GM21381 (cell line): ENCODE measurements at regions not wholly inside any gene's neighbourhood (a gene's known extent, or its start where the extent isn't known, plus 50 kb on each side); places are given as distances from the start of the nearest gene placed in this dataset.
A peak's percentile ranks its signal among the peaks of the same experiment; 100 is the strongest.
"Not testable (repeated sequence)": the region's sequence is repeated elsewhere in the genome, so short reads cannot be mapped to it uniquely, and the experiment has no call there.

ENCODE experiments used
- ATAC-seq: cut with Tn5 transposase; IDR thresholded peaks from one replicate; pipeline ENCODE4 v1.9.1; 2021; ENCODE audit warnings: mild to moderate bottlenecking, moderate library complexity; ENCODE audit not compliant: unreplicated experiment

DNA sequence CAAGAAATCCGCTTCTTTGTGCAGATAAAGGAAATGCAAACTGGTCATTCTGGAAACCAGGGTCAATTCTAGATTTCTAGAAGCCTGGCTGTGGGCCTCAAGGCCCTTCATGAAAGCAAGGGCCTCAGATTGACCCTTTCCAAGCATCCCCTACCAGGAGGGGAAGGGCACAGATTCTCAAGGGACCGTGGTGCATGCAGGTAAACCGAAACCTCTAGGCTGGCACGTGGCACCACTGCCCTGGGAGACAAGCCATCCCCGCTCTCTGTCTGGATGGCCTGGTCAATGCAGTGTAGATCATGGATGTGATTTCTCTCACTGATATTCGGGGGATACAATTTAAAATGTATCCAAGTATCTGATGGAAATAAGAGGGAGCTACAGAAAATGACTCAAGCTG lies 69.4 kb downstream of the TOMM20 start:
- ATAC-seq = no peak

- no peak for ATAC-seq
Observed at GRCh38 chr1:235058695-235059094, 69.9 kb downstream of the TOMM20 start.

DNA sequence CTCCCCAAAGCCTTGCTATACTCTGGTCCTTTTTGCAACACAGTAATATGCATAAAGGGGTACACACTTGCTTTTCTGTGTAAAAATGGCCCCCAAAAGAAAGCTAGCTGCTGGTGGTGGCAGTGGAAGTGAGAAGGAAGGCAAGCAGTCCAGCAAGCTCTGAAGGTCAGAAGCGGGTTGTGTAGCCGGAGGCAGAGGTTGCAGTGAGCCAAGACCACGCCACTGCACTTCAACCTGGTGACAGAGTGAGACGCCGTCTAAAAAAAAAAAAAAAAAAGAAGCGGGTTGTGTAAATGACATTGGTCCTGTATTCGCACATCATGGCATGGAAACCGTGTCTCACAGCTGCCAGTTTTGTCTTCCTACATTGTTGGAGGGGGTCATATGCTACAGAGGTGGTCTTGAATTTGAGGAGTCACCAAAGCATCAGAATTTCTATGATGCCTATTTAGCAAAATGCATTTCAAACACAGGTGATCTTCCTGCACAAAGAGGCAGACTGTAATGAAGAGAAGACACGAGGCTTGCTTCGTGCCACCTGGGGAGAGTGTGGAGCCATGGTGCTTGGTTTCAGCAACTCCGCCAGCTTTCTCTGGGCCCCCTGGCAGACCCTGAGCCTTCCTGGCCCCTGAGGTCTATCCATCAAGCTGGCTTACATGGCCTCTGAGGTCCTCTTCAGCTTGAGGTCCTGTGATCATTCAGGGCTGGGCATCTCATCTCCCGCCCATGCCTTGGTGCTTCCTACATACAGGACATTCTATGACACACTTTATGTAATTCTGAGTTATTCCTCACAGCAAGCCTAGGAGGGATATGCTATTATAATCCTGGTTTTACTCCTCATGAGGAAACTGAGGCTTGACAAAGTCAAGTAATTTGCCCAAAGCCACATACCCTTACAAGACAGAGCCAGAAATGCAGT lies 71.0 kb downstream of the TOMM20 start:
- ATAC-seq = no peak

DNA sequence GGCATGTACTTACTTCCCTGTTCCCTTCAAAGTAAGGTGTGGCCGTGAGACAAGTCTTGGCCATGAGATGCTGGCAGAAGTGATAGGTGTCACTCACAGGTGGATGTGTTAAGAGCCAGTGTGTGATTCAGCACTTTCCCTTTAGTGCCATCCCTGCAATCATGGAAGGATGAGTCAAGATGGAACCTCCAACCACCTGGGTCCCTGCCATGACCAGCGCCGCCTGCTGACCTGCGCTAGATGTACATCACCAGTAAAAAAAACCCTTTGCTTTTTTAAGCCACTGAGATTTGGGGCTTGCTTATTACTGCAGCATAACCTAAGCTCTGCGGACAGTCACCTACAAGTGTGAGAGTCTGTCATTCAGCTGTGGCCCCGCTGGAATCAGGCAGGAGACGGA lies 71.7 kb downstream of the TOMM20 start:
- no peak for ATAC-seq

GRCh38 chr1:235054936-235055335 lies 73.7 kb downstream of the TOMM20 start:
- no peak for ATAC-seq

GRCh38 chr1:235054466-235054865 lies 74.2 kb downstream of the TOMM20 start:
- ATAC-seq = no peak

GRCh38 chr1:235052067-235053008 lies 76.3 kb downstream of the TOMM20 start:
- ATAC-seq = no peak

GRCh38 chr1:235051521-235051920 lies 77.1 kb downstream of the TOMM20 start:
- no peak for ATAC-seq

GRCh38 chr1:235050911-235051360 lies 77.7 kb downstream of the TOMM20 start:
- peak; percentile 45 for ATAC-seq

- not testable (repeated sequence) for ATAC-seq
Observed at GRCh38 chr1:235049716-235050378, 78.8 kb downstream of the TOMM20 start.

DNA sequence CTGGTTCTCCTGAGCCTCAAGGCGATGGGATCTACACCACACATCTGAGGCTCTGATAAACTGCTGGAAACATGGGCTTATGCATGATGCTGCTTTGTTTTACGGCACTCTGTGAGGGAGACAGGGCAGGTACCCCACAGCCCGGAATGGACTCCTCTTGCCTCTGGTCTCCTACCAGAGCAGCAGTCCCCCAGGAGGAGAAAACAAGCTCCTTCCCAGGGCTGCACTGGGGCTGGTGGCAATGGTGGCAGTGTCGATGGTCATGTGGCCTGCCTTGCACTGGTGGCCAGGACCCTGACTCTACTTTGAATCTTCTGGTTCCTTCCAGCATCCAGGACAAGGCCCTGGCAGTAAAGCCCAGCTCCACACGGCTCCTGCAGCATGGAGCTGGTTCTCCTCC lies 79.4 kb downstream of the TOMM20 start:
- ATAC-seq = no peak

DNA sequence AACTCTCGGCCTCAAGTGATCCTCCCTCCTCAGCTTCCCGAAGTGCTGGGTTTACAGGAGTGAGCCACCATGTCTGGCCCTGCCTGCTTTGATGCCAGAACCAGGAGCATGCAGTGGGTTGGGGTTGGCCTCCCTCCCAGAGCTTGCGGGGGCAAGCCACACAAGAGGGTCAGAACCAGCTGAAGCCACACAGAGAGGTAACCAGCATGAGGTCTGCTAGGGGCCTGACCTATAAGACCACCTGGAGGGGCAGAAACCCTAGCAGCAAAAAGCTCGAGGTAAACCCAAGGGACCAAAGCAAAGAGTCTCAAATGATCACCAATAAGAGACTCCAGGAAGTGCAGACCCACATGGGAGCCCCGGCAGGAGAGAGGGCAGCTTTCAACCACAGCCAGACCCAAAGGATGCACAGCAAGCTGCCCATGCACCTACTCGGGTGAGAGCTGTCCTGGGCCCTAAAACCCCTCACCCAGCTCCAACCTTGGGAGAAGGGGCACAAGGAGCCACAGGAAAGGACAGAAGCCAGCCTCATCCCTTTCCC lies 81.2 kb downstream of the TOMM20 start:
- ATAC-seq = no peak

- ATAC-seq = no peak
Observed at GRCh38 chr1:235045921-235046601, 82.6 kb downstream of the TOMM20 start.

GRCh38 chr1:235045034-235045690 lies 83.5 kb downstream of the TOMM20 start:
- no peak for ATAC-seq

- no peak for ATAC-seq
Observed at GRCh38 chr1:235043234-235043633, 85.4 kb downstream of the TOMM20 start.

DNA sequence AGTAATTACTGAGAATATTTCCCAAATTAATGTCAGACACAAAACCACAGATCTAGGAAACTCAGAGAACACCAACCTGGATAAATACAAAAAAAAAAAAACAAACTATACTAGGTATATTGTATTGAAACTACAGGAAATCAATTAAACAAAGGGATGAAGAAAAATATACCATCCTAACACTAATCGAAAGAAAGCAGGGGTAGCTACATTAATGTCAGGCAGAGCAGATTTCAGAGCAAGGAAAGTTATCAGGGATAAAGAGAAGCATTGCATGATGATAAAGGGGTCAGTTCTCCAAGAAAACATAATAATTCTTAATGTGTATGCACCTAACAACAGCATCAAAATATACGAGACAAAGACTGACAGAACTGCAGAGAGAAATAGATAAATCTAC lies 89.9 kb downstream of the TOMM20 start:
- ATAC-seq = no peak

GRCh38 chr1:235035928-235036327 lies 92.7 kb downstream of the TOMM20 start:
- ATAC-seq = no peak

DNA sequence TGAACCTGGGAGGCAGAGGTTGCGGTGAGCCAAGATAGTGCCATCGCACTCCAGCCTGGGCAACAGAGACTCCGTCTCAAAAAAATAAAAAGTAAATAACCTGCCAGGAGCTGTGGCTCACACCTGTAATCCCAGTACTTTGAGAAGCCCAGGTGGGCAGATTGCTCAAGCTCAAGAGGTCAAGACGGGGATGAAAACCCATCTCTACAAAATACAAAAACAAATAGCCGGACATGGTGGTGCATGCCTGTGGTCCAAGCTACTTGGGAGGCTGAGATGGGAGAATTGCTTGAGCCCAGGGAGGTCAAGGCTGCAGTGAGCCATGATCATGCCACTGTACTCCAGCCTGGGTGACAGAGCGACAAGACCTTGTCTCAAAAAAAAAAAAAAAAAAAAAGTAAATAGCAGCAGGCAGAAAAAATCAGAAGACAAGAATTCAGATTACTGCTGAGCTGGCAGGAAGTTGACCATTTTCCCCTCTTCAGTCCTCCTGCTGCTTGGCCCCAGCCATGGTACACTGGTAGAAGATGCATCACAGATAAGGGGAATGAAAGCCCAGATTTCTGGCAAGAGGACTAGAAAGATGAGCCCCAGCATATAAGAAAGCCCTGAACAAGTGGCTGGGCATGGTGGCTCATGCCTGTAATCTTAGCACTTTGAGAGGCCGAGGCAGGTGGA lies 97.6 kb downstream of the TOMM20 start:
- no peak for ATAC-seq

- no peak for ATAC-seq
Observed at GRCh38 chr1:235027862-235028250, 100.8 kb downstream of the TOMM20 start.
